SK-N-SH treated with all-trans-retinoic acid at 6 μM for 48 hours (cell line): ENCODE measurements at regions not wholly inside any gene's neighbourhood (a gene's known extent, or its start where the extent isn't known, plus 50 kb on each side); places are given as distances from the start of the nearest gene placed in this dataset.

Experiments
- ARNTL ChIP-seq: fragments of 450-650 bp; formaldehyde crosslinking; IDR thresholded peaks from 2 replicates; pipeline ENCODE4 v1.5.0; 2020; ENCODE audit warnings: low read depth, mild to moderate bottlenecking, moderate library complexity, borderline replicate concordance
- ESRRG ChIP-seq: fragments of 250-450 bp; sonication (Bioruptor Pico); IDR thresholded peaks from 2 replicates; pipeline ENCODE4 v1.6.1; 2021; ENCODE audit warnings: mild to moderate bottlenecking
- ISL1 ChIP-seq: fragments of 250-450 bp; sonication (Bioruptor Pico); IDR thresholded peaks from 2 replicates; pipeline ENCODE4 v2.1.2; 2022; ENCODE audit warnings: mild to moderate bottlenecking, moderate library complexity
- PATZ1 ChIP-seq: fragments of 250-450 bp; sonication (Bioruptor Pico); IDR thresholded peaks from 2 replicates; pipeline ENCODE4 v1.8.0; 2020; ENCODE audit warnings: mild to moderate bottlenecking, moderate library complexity, borderline replicate concordance
- SNAI2 ChIP-seq: fragments of 250-450 bp; sonication (Bioruptor Pico); IDR thresholded peaks from 2 replicates; pipeline ENCODE4 v1.5.0; 2020; ENCODE audit warnings: mild to moderate bottlenecking, moderate library complexity
- TCF4 ChIP-seq: fragments of 250-450 bp; sonication (Bioruptor Pico); IDR thresholded peaks from 2 replicates; pipeline ENCODE4 v1.8.0; 2021; ENCODE audit warnings: mild to moderate bottlenecking, moderate library complexity, borderline replicate concordance
- TOX ChIP-seq: fragments of 250-450 bp; sonication (Bioruptor Pico); IDR thresholded peaks from 2 replicates; pipeline ENCODE4 v1.8.0; 2021; ENCODE audit warnings: mild to moderate bottlenecking, moderate library complexity, borderline replicate concordance

DNA sequence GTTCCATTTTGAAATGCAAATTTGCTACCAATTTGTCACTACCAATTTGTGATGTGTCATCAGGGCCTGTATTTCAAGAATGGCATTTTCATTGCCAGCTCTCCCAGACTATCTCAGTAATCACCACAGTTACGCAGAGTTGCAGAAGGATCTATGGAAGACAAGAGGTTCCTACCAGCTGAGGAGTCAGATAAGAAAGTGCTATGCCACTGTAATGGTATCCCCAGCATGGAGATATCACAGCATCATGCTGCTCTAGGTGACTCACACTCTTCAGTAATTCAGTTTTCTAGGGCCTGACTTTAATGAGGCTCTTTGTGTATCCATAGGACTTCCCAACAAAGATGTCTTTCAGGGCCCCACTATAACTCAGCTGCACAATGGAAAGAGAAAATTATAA lies 490.3 kb downstream of the ARHGEF28 start:
- TF ChIP-seq TCF4 (CRISPR knock-in tag) (no peak), PATZ1 (no peak), SNAI2 (no peak), ISL1 (CRISPR knock-in tag) (no peak), TOX (CRISPR knock-in tag) (no peak), ARNTL (CRISPR knock-in tag) (no peak), ESRRG (CRISPR knock-in tag) (no peak)
